ENCODE measurements at regions not wholly inside any gene's neighbourhood (a gene's known extent, or its start where the extent isn't known, plus 50 kb on each side); places are given as distances from the start of the nearest gene placed in this dataset.

GRCh38 chrX:97666890-97667289 lies 783.2 kb downstream of the RPA4 start:
- Histone ChIP-seq H3K23ac (ENCODE audit: insufficient read length, low read depth, low read length) (no peak overlapping the region), H4K20me1 (ENCODE audit: control insufficient read depth, insufficient read depth, insufficient read length) (no peaks in the 10 kb centered on the region), H3K79me2 (ENCODE audit: insufficient read depth, low read length) (no peaks in the 10 kb centered on the region), H3K9ac (ENCODE audit: extremely low read depth, insufficient read length, low read length) (no peak overlapping the region), H3K4me1 (ENCODE audit: insufficient read depth, low read length) (no peaks in the 10 kb centered on the region), H3K23me2 (ENCODE audit: insufficient read length, low read depth, low read length, poor library complexity, severe bottlenecking) (no peaks in the 10 kb centered on the region), H4K91ac (ENCODE audit: insufficient read length, low read depth, low read length) (no peak overlapping the region), H2AFZ (ENCODE audit: low read length) (no peak overlapping the region), H3K4ac (ENCODE audit: low read depth, low read length) (no peak overlapping the region), H3K14ac (ENCODE audit: insufficient read depth, low read length) (no peak overlapping the region), H3T11ph (ENCODE audit: low read length) (no peak overlapping the region), H3K27me3 (ENCODE audit: insufficient read depth, low read length) (no peaks in the 10 kb centered on the region), H2BK15ac (ENCODE audit: low read depth, low read length) (no peak overlapping the region), H3K56ac (ENCODE audit: insufficient read length, low read depth, low read length) (no peak overlapping the region), H2BK5ac (ENCODE audit: insufficient read length, low read length) (no peak overlapping the region), H4K5ac (ENCODE audit: insufficient read length, low read depth, low read length) (no peak overlapping the region), H3K18ac (ENCODE audit: insufficient read length, low read depth, low read length) (no peak overlapping the region), H2AK5ac (ENCODE audit: insufficient read length, low read length) (no peak overlapping the region), H4K8ac (replicated peaks; ENCODE audit: insufficient read length, low read depth, low read length) (no peak overlapping the region), H2BK12ac (ENCODE audit: insufficient read length, low read depth, low read length) (no peak overlapping the region), H3K9me3 (ENCODE audit: control insufficient read depth, low read depth, low read length) (no peaks in the 10 kb centered on the region), H3K79me1 (ENCODE audit: insufficient read depth, low read depth, low read length, poor library complexity, severe bottlenecking) (no peaks in the 10 kb centered on the region), H3K4me2 (ENCODE audit: insufficient read depth, insufficient read length, low read length) (no peak overlapping the region), H2BK120ac (ENCODE audit: low read depth, low read length, poor library complexity, severe bottlenecking) (no peak overlapping the region), H2BK20ac (ENCODE audit: low read depth, low read length, poor library complexity, severe bottlenecking) (no peak overlapping the region), H3K27ac (ENCODE audit: insufficient read length, low read depth, low read length) (no peak overlapping the region)
- no peaks in the 10 kb centered on the region for H3K27me3 Mint-ChIP-seq (ENCODE audit: low read depth)
- no peak overlapping the region for H3K4me3 Mint-ChIP-seq
- WGBS (ENCODE audit: extremely low coverage, insufficient read length, low lambda C conversion rate) = no CpG with 5 or more reads among the region's 2 CpGs
- TF ChIP-seq, protein P1, sequence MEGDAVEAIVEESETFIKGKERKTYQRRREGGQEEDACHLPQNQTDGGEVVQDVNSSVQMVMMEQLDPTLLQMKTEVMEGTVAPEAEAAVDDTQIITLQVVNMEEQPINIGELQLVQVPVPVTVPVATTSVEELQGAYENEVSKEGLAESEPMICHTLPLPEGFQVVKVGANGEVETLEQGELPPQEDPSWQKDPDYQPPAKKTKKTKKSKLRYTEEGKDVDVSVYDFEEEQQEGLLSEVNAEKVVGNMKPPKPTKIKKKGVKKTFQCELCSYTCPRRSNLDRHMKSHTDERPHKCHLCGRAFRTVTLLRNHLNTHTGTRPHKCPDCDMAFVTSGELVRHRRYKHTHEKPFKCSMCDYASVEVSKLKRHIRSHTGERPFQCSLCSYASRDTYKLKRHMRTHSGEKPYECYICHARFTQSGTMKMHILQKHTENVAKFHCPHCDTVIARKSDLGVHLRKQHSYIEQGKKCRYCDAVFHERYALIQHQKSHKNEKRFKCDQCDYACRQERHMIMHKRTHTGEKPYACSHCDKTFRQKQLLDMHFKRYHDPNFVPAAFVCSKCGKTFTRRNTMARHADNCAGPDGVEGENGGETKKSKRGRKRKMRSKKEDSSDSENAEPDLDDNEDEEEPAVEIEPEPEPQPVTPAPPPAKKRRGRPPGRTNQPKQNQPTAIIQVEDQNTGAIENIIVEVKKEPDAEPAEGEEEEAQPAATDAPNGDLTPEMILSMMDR (conservative IDR thresholded peaks at IDR 0.05) = no peak
- H3K9me3 Mint-ChIP-seq = no peaks in the 10 kb centered on the region
- no peak overlapping the region for H3K27ac Mint-ChIP-seq
- H3K4me1 Mint-ChIP-seq = peaks cover 3 to 4% of the 10 kb centered on the region in 2 experiments; a peak in 1 of 4 replicates
- no peak for DNase-seq
- no peaks in the 10 kb centered on the region for H3K36me3 Mint-ChIP-seq (ENCODE audit: insufficient read depth in 1 of 3, low read depth in 3 of 3)

All from H9 (cell line).